Osteocyte (in vitro differentiated cells): ENCODE measurements at regions not wholly inside any gene's neighbourhood (a gene's known extent, or its start where the extent isn't known, plus 50 kb on each side); places are given as distances from the start of the nearest gene placed in this dataset.

Experiments used
- DNase-seq: peaks from one replicate; pipeline ENCODE4 v3.0.0; 2021; ENCODE audit warnings: mixed read lengths; ENCODE audit not compliant: unreplicated experiment; ENCODE audit errors: extremely low spot score
- H3K27ac Mint-ChIP-seq: one replicate; pipeline ENCODE4 v1.8.0; 2021; ENCODE audit warnings: mild to moderate bottlenecking, mixed read lengths; ENCODE audit not compliant: unreplicated experiment
- H3K27me3 Mint-ChIP-seq: one replicate; pipeline ENCODE4 v1.8.0; 2021; ENCODE audit warnings: mixed read lengths; ENCODE audit not compliant: unreplicated experiment
- H3K36me3 Mint-ChIP-seq: one replicate; pipeline ENCODE4 v1.8.0; 2021; ENCODE audit warnings: mixed read lengths; ENCODE audit not compliant: unreplicated experiment
- H3K4me1 Mint-ChIP-seq: one replicate; pipeline ENCODE4 v1.8.0; 2021; ENCODE audit warnings: mixed read lengths; ENCODE audit not compliant: unreplicated experiment
- H3K4me3 Mint-ChIP-seq: one replicate; pipeline ENCODE4 v1.8.0; 2021; ENCODE audit warnings: mild to moderate bottlenecking, moderate library complexity, mixed read lengths; ENCODE audit not compliant: unreplicated experiment
- H3K9me3 Mint-ChIP-seq: one replicate; pipeline ENCODE4 v1.8.0; 2021; ENCODE audit warnings: mixed read lengths; ENCODE audit not compliant: unreplicated experiment
- TF ChIP-seq, protein P1 (sequence below): fragments of 200-600 bp; sonication (generic); IDR thresholded peaks from 2 replicates; pipeline ENCODE4 v1.5.0; 2021; ENCODE audit warnings: antibody characterized with exemption, mild to moderate bottlenecking, moderate library complexity

GRCh38 chr3:144437989-144438388, 466.4 kb downstream of the DIPK2A start:
- H3K27me3 Mint-ChIP-seq, result no peaks in the 10 kb centered on the region
- H3K9me3 Mint-ChIP-seq, result no peaks in the 10 kb centered on the region
- TF ChIP-seq, protein P1, sequence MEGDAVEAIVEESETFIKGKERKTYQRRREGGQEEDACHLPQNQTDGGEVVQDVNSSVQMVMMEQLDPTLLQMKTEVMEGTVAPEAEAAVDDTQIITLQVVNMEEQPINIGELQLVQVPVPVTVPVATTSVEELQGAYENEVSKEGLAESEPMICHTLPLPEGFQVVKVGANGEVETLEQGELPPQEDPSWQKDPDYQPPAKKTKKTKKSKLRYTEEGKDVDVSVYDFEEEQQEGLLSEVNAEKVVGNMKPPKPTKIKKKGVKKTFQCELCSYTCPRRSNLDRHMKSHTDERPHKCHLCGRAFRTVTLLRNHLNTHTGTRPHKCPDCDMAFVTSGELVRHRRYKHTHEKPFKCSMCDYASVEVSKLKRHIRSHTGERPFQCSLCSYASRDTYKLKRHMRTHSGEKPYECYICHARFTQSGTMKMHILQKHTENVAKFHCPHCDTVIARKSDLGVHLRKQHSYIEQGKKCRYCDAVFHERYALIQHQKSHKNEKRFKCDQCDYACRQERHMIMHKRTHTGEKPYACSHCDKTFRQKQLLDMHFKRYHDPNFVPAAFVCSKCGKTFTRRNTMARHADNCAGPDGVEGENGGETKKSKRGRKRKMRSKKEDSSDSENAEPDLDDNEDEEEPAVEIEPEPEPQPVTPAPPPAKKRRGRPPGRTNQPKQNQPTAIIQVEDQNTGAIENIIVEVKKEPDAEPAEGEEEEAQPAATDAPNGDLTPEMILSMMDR, result no peak
- H3K4me3 Mint-ChIP-seq, result no peak overlapping the region
- DNase-seq, result no peak
- no peaks in the 10 kb centered on the region for H3K36me3 Mint-ChIP-seq
- peaks cover 1% of the 10 kb centered on the region for H3K4me1 Mint-ChIP-seq
- H3K27ac Mint-ChIP-seq, result no peak overlapping the region

- Mint-ChIP-seq H3K4me3 (no peak overlapping the region), H3K27ac (no peak overlapping the region), H3K27me3 (no peaks in the 10 kb centered on the region), H3K36me3 (no peaks in the 10 kb centered on the region), H3K9me3 (no peaks in the 10 kb centered on the region), H3K4me1 (no peaks in the 10 kb centered on the region)
- TF ChIP-seq, protein P1, result no peak
- DNase-seq, result no peak
Measured at GRCh38 chr3:144444061-144444460, 472.4 kb downstream of the DIPK2A start.

GRCh38 chr3:144444546-144444945, 472.9 kb downstream of the DIPK2A start:
- H3K4me3 Mint-ChIP-seq, result no peak overlapping the region
- TF ChIP-seq, protein P1, result no peak
- H3K27ac Mint-ChIP-seq, result no peak overlapping the region
- no peak for DNase-seq
- H3K9me3 Mint-ChIP-seq, result no peaks in the 10 kb centered on the region
- H3K36me3 Mint-ChIP-seq, result no peaks in the 10 kb centered on the region
- no peaks in the 10 kb centered on the region for H3K4me1 Mint-ChIP-seq
- no peaks in the 10 kb centered on the region for H3K27me3 Mint-ChIP-seq

- Mint-ChIP-seq H3K9me3 (peaks cover 4% of the 10 kb centered on the region), H3K27ac (no peak overlapping the region), H3K36me3 (no peaks in the 10 kb centered on the region), H3K27me3 (no peaks in the 10 kb centered on the region), H3K4me1 (no peaks in the 10 kb centered on the region), H3K4me3 (no peak overlapping the region)
- DNase-seq, result no peak
- TF ChIP-seq, protein P1, result no peak
Measured at GRCh38 chr3:144455841-144456440, 484.3 kb downstream of the DIPK2A start.

DNA sequence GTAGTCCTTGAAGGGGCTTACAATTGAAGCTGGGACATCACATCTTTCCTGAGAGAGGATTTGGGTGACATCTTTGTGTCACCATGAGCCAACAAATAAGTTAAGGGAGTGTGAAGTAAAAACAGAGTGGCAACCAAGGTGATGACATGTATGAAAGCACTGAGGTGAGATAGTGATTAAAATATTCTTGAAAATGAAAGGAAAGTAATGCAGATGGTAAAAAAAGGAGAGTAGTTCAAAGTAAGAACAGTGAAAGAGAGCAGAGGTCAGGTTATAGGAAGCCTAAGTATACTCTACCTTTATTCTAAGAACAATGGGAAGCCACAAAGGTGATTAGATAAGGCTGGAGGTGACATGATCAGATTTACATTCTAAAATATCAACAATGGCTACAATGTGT, 486.1 kb downstream of the DIPK2A start:
- H3K4me3 Mint-ChIP-seq, result no peak overlapping the region
- H3K27me3 Mint-ChIP-seq, result no peaks in the 10 kb centered on the region
- H3K9me3 Mint-ChIP-seq, result peaks cover 4% of the 10 kb centered on the region
- TF ChIP-seq, protein P1, result no peak
- no peak for DNase-seq
- H3K36me3 Mint-ChIP-seq, result no peaks in the 10 kb centered on the region
- H3K27ac Mint-ChIP-seq, result no peak overlapping the region
- no peaks in the 10 kb centered on the region for H3K4me1 Mint-ChIP-seq
